H1 (cell line): ENCODE measurements at regions not wholly inside any gene's neighbourhood (a gene's known extent, or its start where the extent isn't known, plus 50 kb on each side); places are given as distances from the start of the nearest gene placed in this dataset.

Experiments
- CTCF ChIA-PET: fragments of 300-600 bp; sonication (Branson Sonifier 250); formaldehyde crosslinking; loops from one replicate; lab custom pipeline; 2021; ENCODE audit not compliant: partially characterized antibody; lab: Charles Lee
- POLR2A ChIA-PET: fragments of 300-600 bp; sonication (Branson Sonifier 250); formaldehyde crosslinking; loops from one replicate; lab custom pipeline; 2021; ENCODE audit warnings: inconsistent platforms; ENCODE audit not compliant: partially characterized antibody; lab: Charles Lee
- DNase-seq, 2 experiments: peaks; one replicate each; pipeline versions ENCODE4 v3.0.0 to v3.0.0-alpha.2; 2010 to 2022; ENCODE audit warnings: low spot score in 2 of 2, low read depth in 1 of 2, mixed read lengths in 1 of 2
- FAIRE-seq: peaks from 2 replicates; lab custom pipeline; 2011; peaks lifted over from hg19 to GRCh38; lab: Jason Lieb, UNC
- H2AFZ ChIP-seq: 2 replicates; pipeline ENCODE4 v1.8.1; 2012; ENCODE audit warnings: low read length, inconsistent platforms
- H2AK5ac ChIP-seq: 2 replicates; pipeline ENCODE4 v1.6.1; 2013; ENCODE audit warnings: low read depth, low read length
- H2BK120ac ChIP-seq: replicated peaks from 2 replicates; pipeline ENCODE3; 2013; ENCODE audit warnings: low read depth, low read length, inconsistent platforms
- H2BK12ac ChIP-seq: 2 replicates; pipeline ENCODE4 v1.6.1; 2013; ENCODE audit warnings: low read depth, low read length
- H2BK15ac ChIP-seq: 2 replicates; pipeline ENCODE4 v1.6.1; 2013; ENCODE audit warnings: low read length
- H2BK20ac ChIP-seq: 2 replicates; pipeline ENCODE4 v1.6.1; 2013; ENCODE audit warnings: low read length
- H2BK5ac ChIP-seq: 2 replicates; pipeline ENCODE4 v1.6.1; 2013; ENCODE audit warnings: low read depth, low read length
- H3K14ac ChIP-seq: 2 replicates; pipeline ENCODE4 v1.6.1; 2013; ENCODE audit warnings: inconsistent platforms; ENCODE audit not compliant: insufficient read length
- H3K18ac ChIP-seq: 2 replicates; pipeline ENCODE4 v1.6.1; 2013; ENCODE audit warnings: low read length; ENCODE audit errors: extremely low read depth
- H3K23ac ChIP-seq: 2 replicates; pipeline ENCODE4 v1.6.1; 2013; ENCODE audit warnings: inconsistent platforms; ENCODE audit not compliant: insufficient read length
- H3K23me2 ChIP-seq: 2 replicates; pipeline ENCODE4 v1.6.1; 2013; ENCODE audit warnings: low read depth, low read length
- H3K27ac ChIP-seq: 2 replicates; pipeline ENCODE4 v1.6.1; 2011; ENCODE audit warnings: low read depth, low read length, inconsistent platforms
- H3K27me3 ChIP-seq, 4 experiments: replicated peaks in 1 of 4; 1 replicate in 1 of 4; 2 replicates in 3 of 4; pipeline versions ENCODE4 v1.6.1 to v1.8.1; 2011 to 2013; ENCODE audit warnings: low read length in 3 of 4, mild to moderate bottlenecking in 3 of 4, inconsistent platforms in 2 of 4, mixed read lengths in 2 of 4, moderate library complexity in 1 of 4; ENCODE audit not compliant: control insufficient read depth in 3 of 4, insufficient read depth in 3 of 4; ENCODE audit errors: extremely low read depth in 1 of 4
- H3K36me3 ChIP-seq, 4 experiments: 2 replicates each; pipeline versions ENCODE4 v1.6.1 to v1.8.1; 2011 to 2013; ENCODE audit warnings: mild to moderate bottlenecking in 4 of 4, low read length in 3 of 4, moderate library complexity in 2 of 4, control low read depth in 1 of 4, inconsistent platforms in 1 of 4; ENCODE audit not compliant: insufficient read depth in 4 of 4, control insufficient read depth in 2 of 4
- H3K4ac ChIP-seq: replicated peaks from 2 replicates; pipeline ENCODE3; 2013; ENCODE audit warnings: low read length, low read depth, mixed read lengths, inconsistent platforms; ENCODE audit not compliant: insufficient read length
- H3K4me1 ChIP-seq, 4 experiments: replicated peaks in 1 of 4; 1 replicate in 1 of 4; 2 replicates in 3 of 4; pipeline versions ENCODE4 v1.6.1 to v1.8.1; 2011 to 2013; ENCODE audit warnings: low read length in 3 of 4, inconsistent platforms in 2 of 4, mixed read lengths in 1 of 4; ENCODE audit not compliant: insufficient read depth in 4 of 4, control insufficient read depth in 3 of 4
- H3K4me2 ChIP-seq, 2 experiments: 2 replicates each; pipeline versions ENCODE4 v1.6.1 to v1.8.1; 2011 to 2013; ENCODE audit warnings: low read depth in 2 of 2, low read length in 2 of 2, control low read depth in 1 of 2, inconsistent platforms in 1 of 2, mild to moderate bottlenecking in 1 of 2; ENCODE audit not compliant: insufficient read depth in 1 of 2
- H3K4me3 ChIP-seq, 4 experiments: fragments of 200-600, 300-600 bp in 1 of 4; sonication (generic), shearing (Covaris generic), sonication (Bioruptor Twin) in 1 of 4; 2 replicates each; pipeline versions ENCODE4 v1.5.1 to v1.8.1; 2011 to 2016; ENCODE audit warnings: low read length in 4 of 4, low read depth in 3 of 4, control low read depth in 2 of 4, inconsistent platforms in 2 of 4, mild to moderate bottlenecking in 2 of 4, mixed read lengths in 1 of 4, moderate library complexity in 1 of 4; ENCODE audit not compliant: insufficient read depth in 2 of 4; ENCODE audit errors: extremely low read depth in 1 of 4
- H3K56ac ChIP-seq: replicated peaks from 2 replicates; pipeline ENCODE3; 2013; ENCODE audit warnings: low read depth, mild to moderate bottlenecking, mixed read lengths, low read length, inconsistent platforms; ENCODE audit not compliant: insufficient read length
- H3K79me1 ChIP-seq: 2 replicates; pipeline ENCODE4 v1.6.1; 2013; ENCODE audit warnings: low read depth, low read length, control low read depth
- H3K79me2 ChIP-seq, 2 experiments: 2 replicates each; pipeline versions ENCODE4 v1.6.1 to v1.8.1; 2012 to 2013; ENCODE audit warnings: low read length in 2 of 2, mild to moderate bottlenecking in 2 of 2, inconsistent platforms in 1 of 2; ENCODE audit not compliant: insufficient read depth in 2 of 2, control insufficient read depth in 1 of 2
- H3K9ac ChIP-seq, 4 experiments: replicated peaks in 1 of 4; 1 replicate in 1 of 4; 2 replicates in 3 of 4; pipeline versions ENCODE4 v1.6.1 to v1.8.1; 2011 to 2013; ENCODE audit warnings: low read depth in 3 of 4, low read length in 3 of 4, control low read depth in 2 of 4, mild to moderate bottlenecking in 2 of 4, moderate library complexity in 2 of 4, inconsistent platforms in 1 of 4; ENCODE audit errors: extremely low read depth in 1 of 4
- H3K9me3 ChIP-seq, 2 experiments: 2 replicates each; pipeline versions ENCODE4 v1.6.1 to v1.8.1; 2012 to 2013; ENCODE audit warnings: mild to moderate bottlenecking in 2 of 2, moderate library complexity in 2 of 2, control low read depth in 1 of 2, inconsistent platforms in 1 of 2, low read depth in 1 of 2, low read length in 1 of 2, mixed read lengths in 1 of 2; ENCODE audit not compliant: insufficient read depth in 2 of 2
- H4K20me1 ChIP-seq, 2 experiments: replicated peaks in 1 of 2; 2 replicates each; pipeline versions ENCODE3 to v1.8.1; 2011 to 2013; ENCODE audit warnings: inconsistent platforms in 2 of 2, low read length in 2 of 2, mild to moderate bottlenecking in 1 of 2; ENCODE audit not compliant: insufficient read depth in 2 of 2, control insufficient read depth in 1 of 2
- H4K5ac ChIP-seq: 2 replicates; pipeline ENCODE4 v1.6.1; 2013; ENCODE audit warnings: low read length, low read depth, mixed read lengths, inconsistent platforms; ENCODE audit not compliant: insufficient read length
- H4K8ac ChIP-seq: 2 replicates; pipeline ENCODE4 v1.8.0; 2013; ENCODE audit warnings: mild to moderate bottlenecking, moderate library complexity, low read length, inconsistent platforms; ENCODE audit not compliant: insufficient read depth; ENCODE audit errors: extremely low read depth
- H4K91ac ChIP-seq: replicated peaks from 2 replicates; pipeline ENCODE3; 2013; ENCODE audit warnings: low read length, mixed read lengths, inconsistent platforms; ENCODE audit not compliant: insufficient read length
- ATF2 ChIP-seq: IDR thresholded peaks from 2 replicates; pipeline ENCODE4 v1.6.1; 2012; ENCODE audit warnings: low read length, inconsistent platforms
- BRCA1 ChIP-seq: IDR thresholded peaks from 2 replicates; pipeline ENCODE4 v1.6.1; 2012; ENCODE audit warnings: low read depth, low read length, improper control_type of control experiment
- CBX8 ChIP-seq: fragments of 300-800, 300-1000 bp; sonication (generic); IDR thresholded peaks from 2 replicates; pipeline ENCODE4 v1.7.1; 2016; ENCODE audit warnings: low read depth, low read length, borderline replicate concordance
- CTBP2 ChIP-seq: IDR thresholded peaks from 2 replicates; pipeline ENCODE4 v1.7.0; 2011; ENCODE audit warnings: borderline replicate concordance, mild to moderate bottlenecking, moderate library complexity, mixed read lengths, low read length; ENCODE audit not compliant: insufficient read depth, insufficient read length
- EZH2 ChIP-seq: fragments of 200-600 bp; sonication (generic); IDR thresholded peaks from 2 replicates; pipeline ENCODE4 v1.7.1; 2012; ENCODE audit warnings: low read depth, mild to moderate bottlenecking, moderate library complexity, low read length, inconsistent platforms; ENCODE audit not compliant: severe bottlenecking
- JUND ChIP-seq: IDR thresholded peaks from 2 replicates; pipeline ENCODE4 v1.6.1; 2011; ENCODE audit warnings: mild to moderate bottlenecking, improper control_type of control experiment, low read length
- KDM5A ChIP-seq: fragments of 200-600 bp; IDR thresholded peaks from 2 replicates; pipeline ENCODE4 v1.7.1; 2012; ENCODE audit warnings: mild to moderate bottlenecking, low read length, inconsistent platforms, mixed read lengths
- MAFK ChIP-seq: IDR thresholded peaks from 2 replicates; pipeline ENCODE4 v1.6.1; 2012; ENCODE audit warnings: low read depth, mild to moderate bottlenecking, improper control_type of control experiment, low read length
- MAX ChIP-seq: IDR thresholded peaks from 2 replicates; pipeline ENCODE4 v1.6.1; 2012; ENCODE audit warnings: inconsistent platforms
- POU5F1 ChIP-seq: IDR thresholded peaks from 2 replicates; pipeline ENCODE4 v1.6.1; 2011; ENCODE audit warnings: low read depth, mild to moderate bottlenecking, low read length, moderate library complexity
- RNF2 ChIP-seq: fragments of 200-900, 300-1000 bp; sonication (generic); IDR thresholded peaks from 2 replicates; pipeline ENCODE4 v1.7.1; 2016; ENCODE audit warnings: borderline replicate concordance, low read depth, mild to moderate bottlenecking, antibody characterized with exemption, low read length; ENCODE audit not compliant: poor library complexity, severe bottlenecking; ENCODE audit errors: missing control alignments
- SAP30 ChIP-seq: fragments of 300-600 bp; sonication (generic); IDR thresholded peaks from 2 replicates; pipeline ENCODE4 v1.7.1; 2012; ENCODE audit warnings: low read length, moderate library complexity, mild to moderate bottlenecking, inconsistent platforms; ENCODE audit not compliant: insufficient read depth, insufficient replicate concordance
- SIX5 ChIP-seq: IDR thresholded peaks from 2 replicates; pipeline ENCODE4 v1.6.1; 2011; ENCODE audit warnings: mild to moderate bottlenecking, low read depth, low read length
- TBP ChIP-seq: IDR thresholded peaks from 2 replicates; pipeline ENCODE4 v1.6.1; 2011; ENCODE audit warnings: low read depth, low read length, improper control_type of control experiment

- no peak overlapping the region for H2BK5ac ChIP-seq
- no peaks in the 10 kb centered on the region for H3K23me2 ChIP-seq
- POLR2A ChIA-PET = no interaction called here
- H2BK120ac ChIP-seq = no peak overlapping the region
- no peak overlapping the region for H4K8ac ChIP-seq
- no peaks in the 10 kb centered on the region for H4K20me1 ChIP-seq
- no peak overlapping the region for H4K91ac ChIP-seq
- no peaks in the 10 kb centered on the region for H3K27me3 ChIP-seq
- FAIRE-seq = no peak
- H2AFZ ChIP-seq = no peak overlapping the region
- no peak overlapping the region for H3K4me3 ChIP-seq
- no peak for DNase-seq
- H3K56ac ChIP-seq = no peak overlapping the region
- no peak overlapping the region for H4K5ac ChIP-seq
- no peak overlapping the region for H3K4ac ChIP-seq
- H2BK20ac ChIP-seq = no peak overlapping the region
- peaks cover 4 to 5% of the 10 kb centered on the region in 2 experiments for H3K9me3 ChIP-seq
- H3K9ac ChIP-seq = no peak overlapping the region
- no peak overlapping the region for H3K18ac ChIP-seq
- H3K27ac ChIP-seq = no peak overlapping the region
- H3K23ac ChIP-seq = no peak overlapping the region
- no peaks in the 10 kb centered on the region for H3K4me1 ChIP-seq
- H3K4me2 ChIP-seq = no peak overlapping the region
- H3K36me3 ChIP-seq = no peaks in the 10 kb centered on the region
- CTCF ChIA-PET = no interaction called here
- no peaks in the 10 kb centered on the region for H3K79me1 ChIP-seq
- no peak overlapping the region for H3K14ac ChIP-seq
- no peak overlapping the region for H2AK5ac ChIP-seq
- H3K79me2 ChIP-seq = no peaks in the 10 kb centered on the region
- no peak overlapping the region for H2BK12ac ChIP-seq
- H2BK15ac ChIP-seq = no peak overlapping the region
- TF ChIP-seq MAFK = no peak
- TF ChIP-seq MAX = no peak
- TF ChIP-seq ATF2 = no peak
- no peak for TF ChIP-seq CBX8
- no peak for TF ChIP-seq SAP30
- TF ChIP-seq JUND = no peak
- no peak for TF ChIP-seq TBP
- TF ChIP-seq EZH2 = no peak
- no peak for TF ChIP-seq CTBP2
- TF ChIP-seq POU5F1 = no peak
- no peak for TF ChIP-seq RNF2
- no peak for TF ChIP-seq SIX5
- no peak for TF ChIP-seq KDM5A
- TF ChIP-seq BRCA1 = no peak
Measured at GRCh38 chr1:187847531-187847930, 1018.8 kb downstream of the PLA2G4A start.
